ENCODE measurements at regions not wholly inside any gene's neighbourhood (a gene's known extent, or its start where the extent isn't known, plus 50 kb on each side); places are given as distances from the start of the nearest gene placed in this dataset.

DNA sequence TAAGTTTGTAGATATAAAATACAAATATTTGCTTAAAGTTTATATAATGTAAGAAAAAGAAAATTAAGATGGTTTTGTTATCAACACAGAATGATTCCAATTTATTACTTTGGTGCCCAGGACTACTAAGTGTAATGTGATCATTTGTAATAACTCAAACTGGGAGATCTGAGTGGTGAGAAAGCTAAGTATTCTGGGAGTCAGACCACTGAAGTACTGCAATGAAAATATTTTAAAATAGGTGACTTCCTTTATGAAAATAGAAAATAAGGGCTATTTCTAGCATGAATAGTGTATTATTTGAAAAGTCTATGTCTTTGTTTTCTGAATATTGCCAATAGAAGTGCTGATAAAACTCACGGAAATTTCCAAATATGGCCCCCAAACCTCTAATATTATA, 305.6 kb upstream of the MAN1A1 start:
- POLR2A ChIA-PET, result no interaction called here

GRCh38 chr6:119653329-119653728, 303.8 kb upstream of the MAN1A1 start:
- DNase-seq (ENCODE audit: low read depth, low spot score), result no peak
- no TSS peak for BruUV-seq (replicated peaks)
- no peak for ATAC-seq
- ChIA-PET CTCF (no interaction called here), POLR2A (no interaction called here)
- H3K4me3 ChIP-seq (ENCODE audit: low read depth in 2 of 2, low read length in 2 of 2), result no peak overlapping the region
- H3K27ac ChIP-seq (ENCODE audit: low read length), result no peak overlapping the region
- H3K9me3 ChIP-seq (ENCODE audit: control insufficient read depth, insufficient read depth, low read depth, low read length), result no peaks in the 10 kb centered on the region
- no peaks in the 10 kb centered on the region for H3K27me3 ChIP-seq (ENCODE audit: control insufficient read depth, insufficient read depth, low read length)
- TF ChIP-seq, protein P1, sequence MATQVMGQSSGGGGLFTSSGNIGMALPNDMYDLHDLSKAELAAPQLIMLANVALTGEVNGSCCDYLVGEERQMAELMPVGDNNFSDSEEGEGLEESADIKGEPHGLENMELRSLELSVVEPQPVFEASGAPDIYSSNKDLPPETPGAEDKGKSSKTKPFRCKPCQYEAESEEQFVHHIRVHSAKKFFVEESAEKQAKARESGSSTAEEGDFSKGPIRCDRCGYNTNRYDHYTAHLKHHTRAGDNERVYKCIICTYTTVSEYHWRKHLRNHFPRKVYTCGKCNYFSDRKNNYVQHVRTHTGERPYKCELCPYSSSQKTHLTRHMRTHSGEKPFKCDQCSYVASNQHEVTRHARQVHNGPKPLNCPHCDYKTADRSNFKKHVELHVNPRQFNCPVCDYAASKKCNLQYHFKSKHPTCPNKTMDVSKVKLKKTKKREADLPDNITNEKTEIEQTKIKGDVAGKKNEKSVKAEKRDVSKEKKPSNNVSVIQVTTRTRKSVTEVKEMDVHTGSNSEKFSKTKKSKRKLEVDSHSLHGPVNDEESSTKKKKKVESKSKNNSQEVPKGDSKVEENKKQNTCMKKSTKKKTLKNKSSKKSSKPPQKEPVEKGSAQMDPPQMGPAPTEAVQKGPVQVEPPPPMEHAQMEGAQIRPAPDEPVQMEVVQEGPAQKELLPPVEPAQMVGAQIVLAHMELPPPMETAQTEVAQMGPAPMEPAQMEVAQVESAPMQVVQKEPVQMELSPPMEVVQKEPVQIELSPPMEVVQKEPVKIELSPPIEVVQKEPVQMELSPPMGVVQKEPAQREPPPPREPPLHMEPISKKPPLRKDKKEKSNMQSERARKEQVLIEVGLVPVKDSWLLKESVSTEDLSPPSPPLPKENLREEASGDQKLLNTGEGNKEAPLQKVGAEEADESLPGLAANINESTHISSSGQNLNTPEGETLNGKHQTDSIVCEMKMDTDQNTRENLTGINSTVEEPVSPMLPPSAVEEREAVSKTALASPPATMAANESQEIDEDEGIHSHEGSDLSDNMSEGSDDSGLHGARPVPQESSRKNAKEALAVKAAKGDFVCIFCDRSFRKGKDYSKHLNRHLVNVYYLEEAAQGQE (IDR thresholded peaks at IDR 0.05; ENCODE audit: insufficient read depth in 1 of 2, low read depth in 2 of 2, low read length in 1 of 2), result no peak
- no peak for TF ChIP-seq TCF7L2 (IDR thresholded peaks at IDR 0.05; ENCODE audit: low read depth, low read length)
- TF ChIP-seq POLR2AphosphoS5 (IDR thresholded peaks at IDR 0.05; ENCODE audit: low read depth, low read length), result no peak
- no peak for TF ChIP-seq CTCF (IDR thresholded peaks at IDR 0.05)
- TF ChIP-seq SIN3A (IDR thresholded peaks at IDR 0.05; ENCODE audit: borderline replicate concordance, insufficient read depth, low read depth, low read length), result no peak
- H3K36me3 ChIP-seq (ENCODE audit: control insufficient read depth, insufficient read depth, low read length), result no peaks in the 10 kb centered on the region
- no peaks in the 10 kb centered on the region for H3K4me1 ChIP-seq (ENCODE audit: control insufficient read depth, insufficient read depth, low read length)
- in situ Hi-C loops (cut with HindIII; ENCODE audit: low pct_unique_long_range_greater_than_20kb, low sequenced_read_pairs), result no loop called here
- intact Hi-C loops (cut with micrococcal nuclease; ENCODE audit: unreplicated experiment), result no loop called here

More for the DNA sequence above, 305.6 kb upstream of the MAN1A1 start:
- intact Hi-C loops (cut with micrococcal nuclease; ENCODE audit: unreplicated experiment) (no loop called here), in situ Hi-C loops (cut with HindIII; ENCODE audit: low pct_unique_long_range_greater_than_20kb, low sequenced_read_pairs) (no loop called here)
- Histone ChIP-seq H3K27ac (ENCODE audit: low read length) (no peak overlapping the region), H3K27me3 (ENCODE audit: control insufficient read depth, insufficient read depth, low read length) (no peaks in the 10 kb centered on the region), H3K4me3 (ENCODE audit: low read depth in 2 of 2, low read length in 2 of 2) (no peak overlapping the region), H3K36me3 (ENCODE audit: control insufficient read depth, insufficient read depth, low read length) (no peaks in the 10 kb centered on the region), H3K4me1 (ENCODE audit: control insufficient read depth, insufficient read depth, low read length) (no peaks in the 10 kb centered on the region), H3K9me3 (ENCODE audit: control insufficient read depth, insufficient read depth, low read depth, low read length) (no peaks in the 10 kb centered on the region)
- ATAC-seq (no peak), DNase-seq (ENCODE audit: low read depth, low spot score) (no peak)
- no TSS peak for BruUV-seq (replicated peaks)
- TF ChIP-seq CTCF (IDR thresholded peaks at IDR 0.05) (no peak), POLR2AphosphoS5 (IDR thresholded peaks at IDR 0.05; ENCODE audit: low read depth, low read length) (no peak), SIN3A (IDR thresholded peaks at IDR 0.05; ENCODE audit: borderline replicate concordance, insufficient read depth, low read depth, low read length) (no peak), TCF7L2 (IDR thresholded peaks at IDR 0.05; ENCODE audit: low read depth, low read length) (no peak)
- TF ChIP-seq, protein P1 (IDR thresholded peaks at IDR 0.05; ENCODE audit: insufficient read depth in 1 of 2, low read depth in 2 of 2, low read length in 1 of 2), result no peak
- CTCF ChIA-PET, result no interaction called here
